ENCODE measurements at regions not wholly inside any gene's neighbourhood (a gene's known extent, or its start where the extent isn't known, plus 50 kb on each side); places are given as distances from the start of the nearest gene placed in this dataset.

- DNase-seq = no peak
- H3K27me3 ChIP-seq (ENCODE audit: control insufficient read depth, insufficient read depth, low read length) = no peaks in the 10 kb centered on the region
- no peak for ATAC-seq
- Mint-ChIP-seq H3K4me3 (no peak overlapping the region), H3K4me1 (no peaks in the 10 kb centered on the region), H3K9me3 (no peaks in the 10 kb centered on the region), H3K36me3 (no peaks in the 10 kb centered on the region), H3K27ac (no peak overlapping the region), H3K27me3 (ENCODE audit: low read depth in 2 of 2) (no peaks in the 10 kb centered on the region)
- H3K4me1 ChIP-seq (ENCODE audit: control insufficient read depth, insufficient read depth, low read length) = peaks cover 16% of the 10 kb centered on the region
- no peak for TF ChIP-seq CTCF (IDR thresholded peaks at IDR 0.05)
- H3K27ac ChIP-seq (ENCODE audit: low read length) = peak overlapping the region; percentile 63
- H3K9me3 ChIP-seq (ENCODE audit: control insufficient read depth, insufficient read depth, low read length) = no peaks in the 10 kb centered on the region
- H3K36me3 ChIP-seq (ENCODE audit: control insufficient read depth, insufficient read depth, low read length) = no peaks in the 10 kb centered on the region
- 72% methylated on average over 6 of the region's 6 CpGs for WGBS (ENCODE audit: insufficient coverage)
- H3K4me3 ChIP-seq (ENCODE audit: low read length) = no peak overlapping the region
- intact Hi-C loops (cut with micrococcal nuclease) = no loop called here
Measured at GRCh38 chr1:178579562-178579961, 66.7 kb downstream of the TEX35 start.

GRCh38 chr1:178580096-178580495 is 67.2 kb downstream of the TEX35 start:
- Mint-ChIP-seq H3K4me3 (no peak overlapping the region), H3K27ac (no peak overlapping the region), H3K4me1 (no peaks in the 10 kb centered on the region), H3K9me3 (no peaks in the 10 kb centered on the region), H3K36me3 (no peaks in the 10 kb centered on the region), H3K27me3 (ENCODE audit: low read depth in 2 of 2) (no peaks in the 10 kb centered on the region)
- DNase-seq (no peak), ATAC-seq (no peak)
- intact Hi-C loops (cut with micrococcal nuclease) = no loop called here
- peak overlapping the region; percentile 63 for H3K27ac ChIP-seq (ENCODE audit: low read length)
- H3K36me3 ChIP-seq (ENCODE audit: control insufficient read depth, insufficient read depth, low read length) = no peaks in the 10 kb centered on the region
- 85% methylated on average over 4 of the region's 5 CpGs for WGBS (ENCODE audit: insufficient coverage)
- H3K27me3 ChIP-seq (ENCODE audit: control insufficient read depth, insufficient read depth, low read length) = no peaks in the 10 kb centered on the region
- no peaks in the 10 kb centered on the region for H3K9me3 ChIP-seq (ENCODE audit: control insufficient read depth, insufficient read depth, low read length)
- H3K4me3 ChIP-seq (ENCODE audit: low read length) = no peak overlapping the region
- H3K4me1 ChIP-seq (ENCODE audit: control insufficient read depth, insufficient read depth, low read length) = peaks cover 16% of the 10 kb centered on the region
- TF ChIP-seq CTCF (IDR thresholded peaks at IDR 0.05) = no peak

- Mint-ChIP-seq H3K27ac (no peak overlapping the region), H3K27me3 (ENCODE audit: low read depth in 2 of 2) (no peaks in the 10 kb centered on the region), H3K9me3 (no peaks in the 10 kb centered on the region), H3K36me3 (no peaks in the 10 kb centered on the region), H3K4me3 (no peak overlapping the region), H3K4me1 (no peaks in the 10 kb centered on the region)
- 75% methylated on average over 4 of the region's 5 CpGs for WGBS (ENCODE audit: insufficient coverage)
- H3K4me3 ChIP-seq (ENCODE audit: low read length) = no peak overlapping the region
- H3K9me3 ChIP-seq (ENCODE audit: control insufficient read depth, insufficient read depth, low read length) = no peaks in the 10 kb centered on the region
- no peak for TF ChIP-seq CTCF (IDR thresholded peaks at IDR 0.05)
- H3K36me3 ChIP-seq (ENCODE audit: control insufficient read depth, insufficient read depth, low read length) = no peaks in the 10 kb centered on the region
- intact Hi-C loops (cut with micrococcal nuclease) = no loop called here
- no peaks in the 10 kb centered on the region for H3K27me3 ChIP-seq (ENCODE audit: control insufficient read depth, insufficient read depth, low read length)
- no peak for DNase-seq
- no peak for ATAC-seq
- peaks cover 16% of the 10 kb centered on the region for H3K4me1 ChIP-seq (ENCODE audit: control insufficient read depth, insufficient read depth, low read length)
- peak overlapping the region; percentile 63 for H3K27ac ChIP-seq (ENCODE audit: low read length)
Measured at GRCh38 chr1:178580876-178581275, 68.0 kb downstream of the TEX35 start.
